Brain pericyte (primary cell): ENCODE measurements at regions not wholly inside any gene's neighbourhood (a gene's known extent, or its start where the extent isn't known, plus 50 kb on each side); places are given as distances from the start of the nearest gene placed in this dataset.

Experiments
- DNase-seq: peaks from one replicate; pipeline ENCODE4 v3.0.0-alpha.2; 2012; ENCODE audit warnings: low read depth, low spot score

DNA sequence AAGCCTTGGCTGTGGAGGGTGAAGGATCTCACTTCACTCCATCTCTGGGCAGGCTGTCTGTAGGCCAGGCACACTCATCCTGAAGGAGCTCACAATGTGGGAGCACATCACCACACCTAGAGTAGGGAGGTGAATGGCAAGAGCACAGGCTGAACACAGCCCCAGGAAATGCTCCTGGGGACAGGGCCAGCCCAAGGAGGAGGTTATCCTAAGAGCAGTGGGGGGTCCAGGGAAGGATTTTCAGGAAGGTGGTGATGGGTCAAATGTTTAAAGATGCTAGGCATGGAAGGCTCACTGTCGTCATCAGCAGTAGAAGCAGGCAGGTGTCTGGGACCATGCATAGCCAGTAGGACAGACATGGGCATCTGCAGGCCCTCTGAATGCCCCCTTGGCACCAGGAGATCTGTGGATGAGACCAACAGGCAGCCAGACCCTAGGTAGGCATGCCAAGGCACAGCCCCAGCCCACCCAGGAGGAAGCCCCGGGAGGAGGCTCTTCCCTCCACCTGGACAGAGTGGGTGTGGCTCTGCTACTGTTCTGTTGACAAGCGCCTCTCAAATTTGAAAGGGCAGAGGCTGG is 91.7 kb upstream of the RAB6C start:
- DNase-seq: no peak

DNA sequence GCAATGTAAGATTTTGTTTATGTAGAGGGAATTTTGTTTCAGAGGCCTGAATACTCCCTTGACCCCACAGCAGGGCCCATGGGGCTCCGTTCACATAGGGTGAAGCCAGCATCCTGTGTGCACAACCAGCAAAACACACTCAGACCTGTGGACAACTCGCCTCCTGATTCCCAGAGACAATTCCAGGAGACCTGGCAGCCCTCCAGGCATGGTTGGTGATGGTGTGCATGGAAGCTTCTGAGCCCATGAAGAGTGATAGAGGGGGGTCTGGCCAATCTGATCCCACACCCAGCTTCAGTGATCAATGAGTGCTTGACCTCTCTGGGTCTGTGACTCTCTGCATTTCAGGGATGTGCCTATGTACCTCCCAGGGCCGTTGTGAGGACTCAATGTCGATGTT is 91.0 kb upstream of the RAB6C start:
- DNase-seq: no peak

DNA sequence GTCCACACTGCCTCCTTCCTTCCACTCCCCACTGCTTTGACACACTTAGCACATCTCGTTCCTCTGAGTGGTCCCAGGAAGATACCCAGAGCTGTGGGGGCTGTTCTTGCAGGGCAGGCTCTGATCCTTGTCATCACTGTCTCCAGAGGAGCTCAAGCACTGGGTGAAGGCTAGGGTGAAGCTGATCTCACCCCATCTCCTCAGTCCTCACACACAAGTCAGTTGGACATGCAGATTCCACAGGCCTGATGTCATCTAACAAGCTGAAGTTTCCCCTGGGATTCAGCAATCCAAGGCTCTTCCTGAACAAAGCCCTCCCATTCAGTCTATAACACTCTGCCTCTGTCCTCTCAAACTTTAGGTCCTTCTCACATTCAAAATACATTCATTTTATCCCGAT is 90.6 kb upstream of the RAB6C start:
- no peak for DNase-seq

DNA sequence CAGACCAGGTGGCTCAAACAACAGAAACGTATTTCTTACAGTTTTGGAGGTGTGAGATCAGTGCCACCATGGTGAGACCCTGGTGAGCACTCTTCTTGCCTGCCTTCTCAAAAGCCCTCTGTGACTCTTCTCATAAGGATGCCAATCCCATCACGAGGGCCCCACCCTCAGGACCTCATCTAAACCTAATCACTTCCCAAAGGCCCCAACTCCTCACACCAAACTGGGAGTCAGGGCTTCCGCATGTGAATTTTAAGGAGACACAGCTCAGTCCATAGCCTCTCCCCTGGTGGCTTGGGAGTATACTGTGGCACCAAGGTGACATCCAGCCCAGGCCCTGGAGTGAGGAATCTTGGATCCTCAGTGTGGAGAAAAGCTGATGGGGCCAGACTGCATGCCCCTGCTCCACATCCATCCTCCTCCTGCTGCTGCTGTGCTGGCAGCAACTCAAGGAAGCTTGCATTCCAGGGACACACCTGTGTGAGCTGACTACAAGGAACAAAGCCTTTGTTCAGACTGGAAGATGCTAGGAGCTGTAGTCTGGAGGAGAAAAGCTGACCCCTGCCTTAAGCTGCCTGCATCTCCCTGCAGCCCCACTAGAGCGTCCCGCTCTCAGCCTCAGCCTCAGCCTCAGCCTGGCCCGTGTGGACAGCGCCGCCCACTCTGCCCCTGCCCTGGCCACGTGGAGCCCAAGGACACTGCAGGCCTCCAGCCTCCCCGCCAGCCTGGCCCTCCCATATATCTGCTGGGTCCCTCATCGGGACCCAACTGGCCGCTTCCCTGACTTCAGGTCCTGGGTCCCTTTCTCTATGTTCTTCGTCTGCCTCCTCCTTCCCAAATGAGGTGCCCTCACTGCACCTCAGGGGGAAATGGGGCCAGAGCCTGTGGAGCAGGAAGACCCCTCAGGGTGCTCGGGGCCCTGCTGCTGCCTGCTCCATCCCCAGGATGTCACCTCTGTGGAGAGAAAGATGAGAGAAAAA is 87.8 kb upstream of the RAB6C start:
- no peak for DNase-seq

DNA sequence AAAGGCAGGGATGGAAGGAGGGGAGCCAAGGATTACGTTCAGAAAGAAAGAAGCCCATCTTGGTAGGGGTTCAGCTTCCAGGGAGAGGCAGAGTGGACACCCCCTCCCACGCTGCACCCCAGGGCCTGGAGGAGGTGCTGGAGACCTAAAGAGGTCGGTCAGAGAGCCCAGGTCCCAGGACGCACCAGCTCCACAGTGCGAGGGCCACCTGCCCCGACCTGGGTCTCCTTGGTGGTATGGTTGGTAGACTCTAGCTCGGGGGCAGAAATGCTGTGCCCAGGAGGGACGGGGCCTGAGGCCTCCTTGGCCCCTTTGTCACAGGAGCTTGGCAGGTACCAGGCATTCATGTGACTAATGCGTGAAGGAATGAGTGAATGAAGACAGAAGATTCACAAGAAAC is 87.1 kb upstream of the RAB6C start:
- no peak for DNase-seq

DNA sequence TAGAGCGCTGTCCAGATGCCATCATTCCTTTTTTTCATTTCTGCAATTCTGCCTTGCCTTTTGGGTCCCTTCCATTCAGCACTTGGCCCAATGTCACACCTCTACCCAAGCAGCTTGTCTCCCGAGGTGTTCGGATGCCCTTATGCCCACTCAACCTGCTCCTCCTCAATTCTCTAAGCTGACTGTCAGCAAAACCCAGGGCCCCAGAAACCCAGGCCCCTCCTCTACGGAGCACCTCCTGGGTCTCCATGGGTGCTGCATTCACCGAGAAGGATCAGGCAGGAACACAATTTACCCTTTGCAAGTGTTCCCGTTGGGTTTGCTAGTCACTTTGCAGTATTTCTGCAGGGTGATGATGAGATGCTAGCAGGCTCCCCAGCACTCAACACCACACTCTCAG is 86.7 kb upstream of the RAB6C start:
- no peak for DNase-seq

DNA sequence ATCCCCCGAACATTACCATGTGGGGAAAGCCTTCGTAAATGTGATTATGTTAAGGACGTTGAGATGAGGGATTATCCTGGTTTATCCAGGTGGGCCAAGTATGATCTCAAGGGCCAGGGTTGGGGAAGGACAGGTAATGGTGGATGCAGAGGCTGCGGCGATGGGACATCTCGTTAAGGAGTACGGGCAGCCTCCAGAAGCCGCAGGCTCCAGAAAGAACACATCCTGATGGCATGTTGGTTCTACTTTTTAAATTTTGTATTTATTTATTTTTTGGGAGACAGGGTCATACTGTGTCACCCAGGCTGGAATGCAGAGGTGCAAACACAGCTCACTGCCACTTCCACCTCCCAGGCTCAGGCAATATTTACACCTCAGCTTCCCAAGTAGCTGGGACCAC is 86.2 kb upstream of the RAB6C start:
- DNase-seq: no peak

DNA sequence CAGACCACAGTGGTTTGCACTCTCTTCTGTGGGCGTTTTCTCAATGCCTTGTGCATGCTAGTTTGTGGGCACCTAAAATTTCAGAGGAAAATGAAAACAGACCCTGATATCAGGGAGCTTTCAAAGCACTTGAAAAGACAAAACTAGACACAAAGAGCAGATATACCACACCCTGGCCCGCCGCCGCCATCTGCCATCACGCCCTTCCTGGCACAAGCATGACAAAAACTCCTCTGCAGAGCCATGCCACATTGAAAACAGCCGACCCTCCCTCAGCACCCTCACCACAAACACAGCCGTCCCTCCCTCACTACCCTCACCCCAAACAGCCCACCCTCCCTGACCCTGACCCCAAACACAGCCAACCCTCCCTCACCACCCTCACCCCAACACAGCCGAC is 84.8 kb upstream of the RAB6C start:
- DNase-seq: no peak

DNA sequence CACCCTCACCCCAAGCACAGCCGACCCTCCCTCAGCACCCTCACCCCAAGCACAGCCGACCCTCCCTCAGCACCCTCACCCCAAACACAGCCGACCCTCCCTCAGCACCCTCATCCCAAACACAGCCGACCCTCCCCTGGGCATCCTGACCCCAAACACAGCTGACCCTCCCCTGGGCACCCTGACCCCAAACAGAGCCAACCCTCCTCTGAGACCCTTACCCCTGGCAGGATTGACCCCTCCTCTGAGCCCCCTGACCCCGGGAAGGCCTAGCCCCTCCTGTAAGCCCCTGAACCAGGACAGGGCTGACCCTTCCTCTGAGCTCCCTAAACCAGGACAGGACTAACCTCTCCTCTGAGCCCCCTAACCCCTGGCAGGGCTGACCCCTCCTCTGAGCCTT is 84.4 kb upstream of the RAB6C start:
- DNase-seq: no peak

DNA sequence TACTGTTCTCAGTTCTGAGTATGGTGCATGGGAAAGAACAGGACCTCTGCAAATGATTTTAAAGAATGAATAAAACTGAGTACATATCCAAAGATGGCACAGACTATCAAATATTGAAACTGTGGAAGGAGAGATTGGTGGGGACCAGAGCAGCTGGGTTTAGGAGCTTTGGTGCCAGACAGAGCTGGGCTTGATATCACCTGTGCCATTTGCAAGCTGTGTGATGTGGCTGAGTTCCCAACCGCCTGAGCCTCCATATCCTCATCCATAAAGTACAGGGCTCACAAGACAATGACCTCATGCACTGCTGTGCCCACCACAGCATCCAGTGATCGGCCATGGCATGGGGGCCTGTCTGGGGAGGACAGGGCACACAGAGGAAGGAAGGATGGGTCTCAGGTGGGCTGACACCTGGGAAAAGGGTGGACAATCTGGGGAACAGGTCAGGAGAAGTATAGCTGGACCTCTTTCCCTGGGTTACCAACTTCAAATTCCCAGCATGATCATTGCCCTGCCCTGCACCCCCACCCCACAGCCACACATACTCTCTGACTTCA is 83.9 kb upstream of the RAB6C start:
- DNase-seq: no peak

DNA sequence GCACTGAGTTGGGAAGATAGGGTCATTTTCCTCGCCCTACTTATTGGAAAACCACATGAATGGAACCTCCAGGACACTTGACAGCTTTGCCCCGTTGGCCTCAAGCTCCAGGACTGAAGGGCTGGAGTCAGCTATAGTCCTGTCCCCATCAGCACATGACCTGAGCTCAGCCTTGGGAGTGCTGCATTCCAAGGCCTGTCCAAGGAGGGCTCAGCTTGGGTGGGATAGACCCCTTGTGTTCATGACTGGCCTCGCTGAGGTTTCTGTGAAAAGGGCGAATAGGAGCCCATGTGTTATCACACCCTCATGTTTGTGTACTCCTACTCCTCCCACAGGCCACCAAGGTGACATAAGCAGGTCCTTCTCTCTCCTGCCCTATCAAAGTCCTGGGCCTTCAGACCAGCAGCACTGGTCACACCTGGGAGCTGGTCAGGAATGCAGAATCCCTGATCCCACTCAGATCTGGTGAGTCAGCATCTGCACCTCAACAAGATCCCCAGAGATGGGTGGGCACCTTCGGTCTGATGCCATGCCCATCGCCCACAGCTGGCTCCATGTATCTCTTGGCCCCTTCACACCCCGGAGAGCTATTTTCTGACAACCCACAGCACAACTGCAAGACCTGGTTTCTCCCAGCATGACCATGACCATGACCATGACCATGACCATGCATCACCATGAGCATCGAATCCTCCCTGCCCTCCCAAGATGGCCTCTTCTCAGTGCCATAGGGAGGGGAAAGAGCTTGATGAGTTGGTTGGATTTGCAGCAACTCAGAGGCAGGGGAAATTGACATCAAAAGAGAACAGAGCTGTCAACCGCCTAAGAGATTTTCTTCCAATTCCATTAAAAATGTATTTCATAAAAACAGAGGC is 83.0 kb upstream of the RAB6C start:
- DNase-seq: no peak

DNA sequence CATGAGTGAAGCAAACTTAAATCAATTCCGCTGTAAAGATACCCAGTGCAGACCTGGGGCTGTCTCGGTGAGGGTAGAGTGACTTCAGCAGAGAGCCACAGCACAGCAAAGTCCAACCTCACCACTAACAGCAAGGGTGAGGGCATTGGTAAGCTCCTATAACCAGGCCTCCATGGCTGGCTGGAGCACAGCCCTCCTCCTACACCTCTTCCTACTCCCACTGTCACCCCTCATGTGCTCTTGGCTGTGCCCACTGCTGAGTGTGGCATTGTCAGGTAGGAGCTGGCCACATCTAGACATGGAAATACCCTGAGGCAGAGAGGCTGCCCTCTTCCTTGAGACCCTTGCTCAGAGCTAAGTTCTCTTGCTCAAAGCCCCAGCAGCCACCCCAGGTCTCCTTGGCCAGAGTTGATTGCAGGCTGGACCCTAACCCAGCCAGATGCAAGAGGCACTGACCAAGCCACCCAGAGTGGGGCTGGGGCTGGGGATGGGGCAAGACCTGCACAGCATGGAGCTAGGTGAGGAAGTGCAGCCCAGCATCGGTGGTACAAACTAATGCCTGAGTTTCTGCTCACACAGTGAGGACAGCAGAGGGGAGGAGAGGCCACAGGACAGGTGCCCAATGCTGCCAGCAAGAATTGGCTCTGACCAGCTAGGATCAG is 77.6 kb upstream of the RAB6C start:
- DNase-seq: no peak

DNA sequence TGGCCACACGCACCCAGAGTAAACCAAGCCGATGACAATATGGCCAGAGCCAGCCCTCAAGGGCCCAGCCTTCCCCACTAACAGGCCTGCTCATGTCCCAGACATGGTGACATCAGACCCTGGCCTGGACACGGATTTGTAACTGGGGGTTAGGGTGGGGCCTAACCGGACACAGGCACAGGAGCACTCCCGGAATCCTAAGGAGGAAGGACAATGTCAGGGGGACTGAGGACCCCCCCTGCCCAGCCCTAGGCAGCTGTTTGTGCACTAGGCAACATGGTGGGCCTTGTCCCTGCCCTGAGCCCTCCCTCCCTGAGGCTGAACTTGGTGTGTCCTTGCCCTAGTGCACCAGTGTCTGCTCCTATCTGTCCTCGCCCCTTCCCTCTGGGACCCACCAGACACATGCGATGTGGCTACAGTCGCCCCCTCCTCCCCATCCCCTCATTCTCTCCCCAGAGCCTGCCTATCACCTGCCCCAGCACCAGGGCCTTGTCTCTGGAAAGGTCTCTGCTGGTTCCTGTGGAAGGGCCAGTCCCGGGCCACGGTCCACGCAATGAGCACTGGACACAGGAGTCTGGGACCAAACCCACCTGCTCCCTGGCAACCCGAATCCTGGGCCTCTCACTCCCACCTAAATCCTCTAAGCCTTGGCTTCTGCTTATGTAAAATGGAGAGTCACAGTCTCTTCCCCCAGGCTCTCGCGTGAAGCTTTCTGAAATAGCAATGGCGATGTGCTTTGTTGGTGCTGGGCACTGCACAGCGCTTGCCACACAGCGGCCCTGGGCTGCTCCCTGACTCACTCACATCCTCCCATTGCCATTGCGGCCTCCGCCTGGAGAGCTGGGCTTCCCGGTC is 76.5 kb upstream of the RAB6C start:
- DNase-seq: no peak

DNA sequence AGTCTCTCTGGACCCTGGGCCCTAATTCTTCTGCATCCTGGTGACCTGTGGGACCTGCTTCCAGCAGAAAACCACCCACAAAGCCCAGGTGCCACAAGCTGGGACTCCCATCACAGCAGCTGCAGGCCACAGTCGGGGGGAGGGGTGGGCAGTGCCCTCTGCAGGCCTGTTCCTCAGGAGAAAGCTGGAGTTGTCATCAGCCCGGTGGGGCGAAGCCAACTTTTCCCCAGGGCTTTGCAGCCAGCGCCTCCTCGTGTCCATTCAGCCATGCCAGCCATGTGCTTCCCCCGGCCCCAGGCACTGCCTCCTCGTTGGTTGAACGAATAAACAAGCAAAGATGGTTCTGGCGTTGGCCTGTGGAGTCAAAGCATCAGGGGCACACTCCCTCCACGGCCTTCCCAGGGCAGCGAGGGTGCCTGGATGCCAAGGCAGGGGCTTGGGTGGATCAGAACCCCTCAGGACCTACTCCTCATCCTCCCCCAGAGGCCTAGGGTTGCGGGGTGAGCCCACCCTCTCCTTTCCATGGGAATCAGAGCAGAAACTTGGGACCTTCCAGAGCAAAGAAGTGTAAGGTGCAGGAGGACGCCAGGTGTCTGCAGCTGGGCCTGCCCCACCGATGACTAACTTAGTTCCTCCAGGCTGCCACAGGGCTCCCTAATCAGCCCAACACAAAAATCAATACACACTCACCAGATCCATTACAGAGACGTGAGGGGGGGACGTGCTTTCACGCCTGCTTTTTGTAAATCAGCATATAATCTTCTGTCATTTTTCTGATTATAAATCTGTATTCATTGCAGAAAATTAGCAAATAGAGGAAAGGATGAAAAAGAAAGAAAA is 75.7 kb upstream of the RAB6C start:
- no peak for DNase-seq

DNA sequence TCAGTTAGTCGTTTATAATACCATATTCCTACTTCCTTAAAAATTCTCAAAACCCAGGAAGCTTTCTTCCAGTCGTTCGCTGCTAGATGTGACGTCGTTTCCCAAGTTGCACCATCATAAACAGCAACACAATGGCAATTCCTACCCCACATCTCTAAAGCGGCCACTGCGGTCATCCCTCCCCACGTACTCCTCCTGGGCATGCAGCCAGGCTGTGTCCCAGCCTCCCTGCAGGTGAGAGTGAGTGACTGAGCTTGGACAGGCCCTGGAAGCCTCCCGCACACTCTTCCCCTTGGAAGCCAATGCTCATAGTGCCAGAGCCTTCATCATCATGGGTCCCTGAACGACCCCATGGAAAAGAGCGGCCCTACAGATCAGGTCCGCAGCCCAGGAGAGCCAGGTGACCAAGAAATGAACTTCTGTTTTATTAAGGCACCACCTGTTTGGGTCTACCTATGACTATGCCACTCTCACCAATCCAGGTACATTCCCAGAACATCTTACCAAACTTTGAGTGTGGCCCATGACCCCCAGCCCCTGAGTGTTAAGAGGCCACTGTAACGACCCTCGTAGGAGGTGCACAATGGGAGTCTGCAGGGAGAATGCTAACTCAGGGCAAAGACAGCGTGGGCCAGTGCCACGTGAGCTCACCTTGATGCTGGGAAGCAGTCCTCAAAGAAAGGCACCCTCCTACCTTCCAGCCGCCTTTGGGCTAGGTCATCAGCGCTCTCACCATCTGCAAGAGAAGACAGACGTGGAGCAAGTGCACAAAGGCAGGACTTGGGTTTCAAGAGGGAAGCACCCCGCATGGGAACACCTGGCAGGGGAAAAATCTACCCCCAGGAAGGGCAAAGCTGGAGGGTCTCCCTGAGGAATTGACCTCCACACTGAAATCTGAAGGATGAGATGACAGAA is 74.7 kb upstream of the RAB6C start:
- no peak for DNase-seq

DNA sequence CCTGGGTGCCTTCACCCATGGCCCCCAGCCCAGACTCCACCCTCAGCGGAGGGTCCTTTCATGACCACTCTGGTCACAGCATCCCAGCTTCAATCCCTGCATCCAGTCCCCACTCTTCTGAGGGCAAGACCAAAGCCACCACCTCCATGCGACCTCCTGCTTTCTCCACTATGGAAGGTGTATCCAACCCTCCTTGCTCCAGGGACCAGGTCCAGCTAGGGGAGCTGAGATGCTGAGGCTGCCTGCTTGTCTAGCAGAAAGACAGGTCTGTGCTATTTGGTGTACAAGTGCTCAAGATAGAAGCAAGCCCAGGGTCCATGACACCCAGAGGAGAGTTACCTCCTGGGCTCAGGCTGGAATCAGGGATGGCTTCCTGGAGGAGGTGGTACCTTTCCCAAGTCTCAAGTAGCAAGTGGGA is 73.8 kb upstream of the RAB6C start:
- no peak for DNase-seq

DNA sequence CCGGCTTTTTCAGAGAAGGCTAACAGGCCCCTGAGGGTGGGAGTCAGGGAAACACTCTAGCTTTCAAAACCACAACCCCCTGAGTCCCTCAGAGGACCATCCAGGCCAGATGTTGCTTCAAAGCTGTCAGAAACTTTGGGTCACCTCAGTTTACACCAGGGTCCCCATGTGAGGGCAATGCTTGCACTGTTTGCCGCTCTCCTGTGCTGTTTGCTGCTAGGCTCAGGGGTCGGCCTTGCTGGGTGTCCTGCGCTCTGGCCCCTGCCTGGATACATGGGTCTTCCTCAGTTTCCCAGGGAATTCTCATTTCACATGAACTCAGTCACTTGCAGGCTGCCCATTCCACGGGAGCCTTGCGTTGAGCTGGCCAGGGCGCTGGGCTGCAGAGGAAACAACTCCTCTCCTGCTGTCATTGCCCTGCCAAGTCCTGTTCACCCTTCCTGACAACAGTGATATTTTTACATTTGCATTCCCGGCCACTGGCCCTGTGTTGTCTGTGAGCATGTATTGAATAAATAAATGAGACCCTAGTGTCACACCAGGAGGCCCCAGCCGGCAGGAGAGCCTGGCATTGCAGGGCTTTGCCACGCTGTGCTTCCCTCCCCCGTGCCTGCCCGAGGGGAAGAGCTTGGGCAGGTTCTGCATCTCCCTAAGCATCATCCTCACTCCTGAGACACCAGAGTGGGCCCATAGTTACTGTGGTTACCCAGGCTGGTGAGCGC is 73.2 kb upstream of the RAB6C start:
- DNase-seq: no peak

DNA sequence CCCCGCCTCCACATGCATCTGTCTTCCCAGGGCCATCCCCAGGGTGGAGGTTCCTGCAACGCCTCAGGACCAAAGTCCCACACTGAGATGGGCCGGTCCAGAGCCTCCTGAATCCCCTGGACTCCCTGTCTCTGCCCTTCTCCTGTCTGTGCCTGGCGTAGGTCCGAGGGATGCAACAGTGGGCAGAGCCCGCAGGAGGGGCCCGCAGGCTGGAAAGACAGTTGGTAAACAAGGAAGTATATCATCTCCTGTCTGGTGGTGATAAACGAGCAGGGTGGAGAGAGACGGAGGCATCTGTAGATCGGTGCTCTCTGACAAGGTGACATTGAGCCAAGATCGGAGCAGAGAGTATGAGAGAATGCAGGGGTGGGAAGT is 72.6 kb upstream of the RAB6C start:
- DNase-seq: no peak
